CD4-positive, CD25-positive, alpha-beta regulatory T cell (primary cell): ENCODE measurements at regions not wholly inside any gene's neighbourhood (a gene's known extent, or its start where the extent isn't known, plus 50 kb on each side); places are given as distances from the start of the nearest gene placed in this dataset.
"Not testable (repeated sequence)": the region's sequence is repeated elsewhere in the genome, so short reads cannot be mapped to it uniquely, and the experiment has no call there.

Source experiments
- ATAC-seq, 2 donors: fragments of 150-1000 bp; cut with Tn5 transposase; one replicate each; pipeline ENCODE4 v1.10.0; 2021; ENCODE audit warnings: low read depth in 2 of 2, moderate number of reproducible peaks in 2 of 2, moderate library complexity in 1 of 2
- DNase-seq, 3 donors: peaks; one replicate each; pipeline versions ENCODE4 v3.0.0 to v3.0.0-alpha.2; 2012 to 2022; ENCODE audit warnings: mixed read lengths in 1 of 3
- H3K27ac ChIP-seq: one replicate; pipeline ENCODE4 v1.7.0; 2013; ENCODE audit warnings: mild to moderate bottlenecking, low read length; ENCODE audit not compliant: insufficient read depth, poor library complexity, severe bottlenecking
- H3K27me3 ChIP-seq: one replicate; pipeline ENCODE4 v1.7.0; 2013; ENCODE audit warnings: low read length; ENCODE audit not compliant: control insufficient read depth, insufficient read depth
- H3K36me3 ChIP-seq: one replicate; pipeline ENCODE4 v1.7.0; 2013; ENCODE audit warnings: mild to moderate bottlenecking, low read length, moderate library complexity; ENCODE audit not compliant: control insufficient read depth, insufficient read depth
- H3K4me1 ChIP-seq: 2 replicates; pipeline ENCODE4 v1.7.0; 2013; ENCODE audit warnings: mild to moderate bottlenecking, low read length; ENCODE audit not compliant: insufficient read depth, control insufficient read depth, poor library complexity, severe bottlenecking
- H3K4me3 ChIP-seq: one replicate; pipeline ENCODE4 v1.7.0; 2013; ENCODE audit warnings: low read depth, mild to moderate bottlenecking, low read length, moderate library complexity
- H3K9me3 ChIP-seq, 2 experiments: 1 replicate in 1 of 2; 2 replicates in 1 of 2; pipeline ENCODE4 v1.7.0; 2013; ENCODE audit warnings: low read length in 2 of 2, mild to moderate bottlenecking in 1 of 2, moderate library complexity in 1 of 2; ENCODE audit not compliant: control insufficient read depth in 2 of 2
- H3K27ac Mint-ChIP-seq, 3 donors: one replicate each; pipeline ENCODE4 v1.8.0; 2020 to 2022; ENCODE audit warnings: mild to moderate bottlenecking in 3 of 3, mixed read lengths in 3 of 3, moderate library complexity in 2 of 3
- H3K27me3 Mint-ChIP-seq: one replicate; pipeline ENCODE4 v1.8.0; 2022; ENCODE audit warnings: mild to moderate bottlenecking, mixed read lengths
- H3K36me3 Mint-ChIP-seq: one replicate; pipeline ENCODE4 v1.8.0; 2020; ENCODE audit warnings: mixed read lengths
- H3K4me1 Mint-ChIP-seq, 4 donors: one replicate each; pipeline ENCODE4 v1.8.0; 2020 to 2022; ENCODE audit warnings: mixed read lengths in 4 of 4, mild to moderate bottlenecking in 1 of 4
- H3K4me3 Mint-ChIP-seq, 4 donors: one replicate each; pipeline ENCODE4 v1.8.0; 2020 to 2022; ENCODE audit warnings: mild to moderate bottlenecking in 4 of 4, mixed read lengths in 4 of 4, moderate library complexity in 3 of 4
- H3K9me3 Mint-ChIP-seq, 7 donors: one replicate each; pipeline ENCODE4 v1.8.0; 2020 to 2022; ENCODE audit warnings: mixed read lengths in 7 of 7, mild to moderate bottlenecking in 3 of 7, moderate library complexity in 2 of 7

DNA sequence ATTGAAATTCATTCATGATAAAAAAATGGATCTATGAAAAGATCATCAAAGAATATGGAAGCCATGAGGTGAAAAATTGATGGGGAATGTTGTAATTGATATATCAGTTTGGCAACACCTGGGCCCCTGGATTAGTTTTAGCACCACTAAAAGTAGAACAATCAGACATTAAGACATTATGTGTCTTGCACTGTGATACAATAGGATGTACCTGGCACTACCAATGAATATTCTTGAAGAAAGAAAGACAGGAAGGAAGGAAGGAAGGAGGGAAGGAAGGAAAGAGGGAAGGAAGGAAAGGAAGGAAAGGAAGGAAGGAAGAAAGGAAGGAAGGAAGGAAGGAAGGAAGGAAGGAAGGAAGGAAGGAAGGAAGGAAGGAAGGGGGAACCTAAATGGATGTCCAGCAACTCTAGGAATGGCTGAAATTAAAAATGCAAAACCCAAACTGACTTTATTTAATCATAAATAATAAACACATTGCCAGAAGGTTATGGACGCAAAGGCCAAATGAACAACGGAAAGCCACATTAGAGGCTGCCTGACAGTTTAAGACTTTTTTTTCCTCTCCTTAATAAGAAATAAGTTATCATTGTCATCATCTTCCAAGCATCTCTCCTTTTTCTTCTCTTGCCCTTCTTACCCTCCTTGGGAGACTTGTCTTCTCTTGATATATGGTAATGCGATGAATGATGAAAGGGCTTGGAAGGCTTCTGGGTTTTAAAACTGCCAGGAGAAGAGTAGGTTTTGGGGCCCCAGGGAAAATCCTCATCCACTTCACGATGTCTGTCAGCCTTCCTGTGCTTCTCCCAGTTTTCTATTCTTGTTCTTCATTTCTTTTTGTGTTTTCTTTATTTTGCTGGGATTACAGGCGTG lies 224.4 kb downstream of the EXOC5 start:
- H3K4me3 Mint-ChIP-seq, H3K27me3 ChIP-seq, H3K9me3 ChIP-seq, H3K27ac ChIP-seq, H3K4me1 ChIP-seq, H3K4me3 ChIP-seq, DNase-seq, H3K27ac Mint-ChIP-seq, ATAC-seq, H3K36me3 Mint-ChIP-seq, H3K9me3 Mint-ChIP-seq, H3K36me3 ChIP-seq, H3K4me1 Mint-ChIP-seq, H3K27me3 Mint-ChIP-seq: not testable (repeated sequence)

DNA sequence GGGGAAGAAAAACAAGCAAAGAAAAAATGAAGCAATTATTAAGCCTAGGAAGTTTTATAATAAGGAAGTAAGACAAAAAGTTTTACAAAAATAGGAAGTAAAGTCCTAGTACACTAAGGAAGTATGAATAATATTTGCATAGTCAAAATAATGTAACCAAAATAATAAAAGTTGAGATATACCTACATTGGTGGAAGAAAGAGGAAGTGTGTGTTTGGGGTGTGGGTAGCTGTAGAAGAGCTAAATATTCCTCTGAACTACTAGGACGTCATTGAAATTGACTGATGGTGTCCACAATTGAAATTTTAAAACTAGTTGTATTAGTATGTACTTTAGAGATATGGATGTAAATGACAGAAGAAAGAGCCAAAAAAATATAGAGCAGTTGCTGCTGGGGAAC lies 228.4 kb upstream of the OTX2 start:
- Histone ChIP-seq H3K4me3 (no peak overlapping the region), H3K4me1 (no peaks in the 10 kb centered on the region), H3K9me3 (no peaks in the 10 kb centered on the region), H3K27me3 (peaks cover 1% of the 10 kb centered on the region), H3K36me3 (no peaks in the 10 kb centered on the region), H3K27ac (no peak overlapping the region)
- DNase-seq (no peak), ATAC-seq (no peak)
- no peak overlapping the region for H3K27ac Mint-ChIP-seq
- no peak overlapping the region for H3K4me3 Mint-ChIP-seq
- H3K36me3 Mint-ChIP-seq: no peaks in the 10 kb centered on the region
- no peaks in the 10 kb centered on the region for H3K4me1 Mint-ChIP-seq
- H3K9me3 Mint-ChIP-seq: peaks cover 0 to 4% (median 0%) of the 10 kb centered on the region in 7 donors
- H3K27me3 Mint-ChIP-seq: peaks cover 10% of the 10 kb centered on the region

DNA sequence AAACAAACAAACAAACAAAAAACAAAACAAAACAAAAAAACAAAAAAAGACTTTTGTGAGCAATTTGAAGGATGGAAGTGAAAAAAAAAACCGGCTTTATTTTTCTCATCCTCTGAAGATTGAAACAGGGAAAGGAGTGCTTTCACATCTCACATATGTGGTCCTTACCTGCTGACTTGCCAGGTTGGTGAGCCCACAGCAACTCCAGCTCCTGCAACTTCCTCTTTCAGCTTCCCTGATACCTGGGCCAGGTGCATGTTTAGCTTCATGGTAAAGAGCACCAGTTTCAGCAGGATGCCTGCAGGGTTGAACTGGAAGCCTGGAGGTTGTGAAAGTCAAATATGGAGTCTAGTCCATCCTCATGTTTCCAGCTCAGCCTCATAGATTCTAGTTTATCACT lies 221.2 kb upstream of the OTX2 start:
- H3K27ac ChIP-seq: no peak overlapping the region
- ATAC-seq (no peak), DNase-seq (no peak)
- peaks cover 0 to 10% (median 4%) of the 10 kb centered on the region in 7 donors for H3K9me3 Mint-ChIP-seq
- H3K27ac Mint-ChIP-seq: no peak overlapping the region
- peaks cover 0 to 2% of the 10 kb centered on the region in 2 experiments for H3K9me3 ChIP-seq
- no peak overlapping the region for H3K4me3 Mint-ChIP-seq
- H3K4me1 Mint-ChIP-seq: no peaks in the 10 kb centered on the region
- no peaks in the 10 kb centered on the region for H3K27me3 Mint-ChIP-seq
- no peaks in the 10 kb centered on the region for H3K4me1 ChIP-seq
- no peaks in the 10 kb centered on the region for H3K36me3 Mint-ChIP-seq
- H3K36me3 ChIP-seq: no peaks in the 10 kb centered on the region
- H3K27me3 ChIP-seq: peaks cover 4% of the 10 kb centered on the region
- H3K4me3 ChIP-seq: no peak overlapping the region

DNA sequence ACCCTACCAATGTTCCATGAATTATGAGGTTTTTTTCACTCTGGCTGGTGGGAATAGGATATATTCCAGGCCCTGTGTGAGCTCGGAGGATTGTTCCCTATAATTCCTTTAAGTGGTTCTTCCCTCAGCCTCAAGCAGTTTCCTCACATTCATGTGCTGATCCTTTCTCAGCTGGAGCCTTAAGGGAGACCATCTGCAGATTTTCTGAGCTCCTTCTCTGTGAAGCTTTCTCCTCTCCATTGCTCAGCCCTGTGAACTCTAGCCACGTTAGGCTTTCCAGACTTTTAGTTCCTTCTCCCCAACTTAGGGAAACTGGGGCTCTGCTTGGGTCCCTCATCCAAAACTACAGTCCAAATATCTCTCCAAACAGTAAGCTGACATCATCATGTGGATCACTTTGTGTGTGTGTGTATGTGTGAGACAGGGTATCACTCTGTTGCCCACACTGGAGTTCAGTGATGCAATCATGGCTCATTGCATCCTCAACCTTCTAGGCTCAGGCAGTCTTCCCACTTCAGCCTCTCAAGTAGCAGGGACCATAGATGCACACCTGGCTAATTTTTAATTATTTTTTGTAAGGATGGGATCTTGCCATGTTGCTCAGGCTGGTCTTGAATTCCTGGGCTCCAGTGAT lies 219.5 kb upstream of the OTX2 start:
- Mint-ChIP-seq H3K27me3 (no peaks in the 10 kb centered on the region), H3K36me3 (no peaks in the 10 kb centered on the region), H3K9me3 (peaks cover 0 to 12% (median 4%) of the 10 kb centered on the region in 7 donors), H3K27ac (no peak overlapping the region), H3K4me1 (no peaks in the 10 kb centered on the region), H3K4me3 (no peak overlapping the region)
- Histone ChIP-seq H3K4me3 (no peak overlapping the region), H3K36me3 (no peaks in the 10 kb centered on the region), H3K27ac (no peak overlapping the region), H3K27me3 (peaks cover 4% of the 10 kb centered on the region), H3K9me3 (peaks cover 0 to 2% of the 10 kb centered on the region in 2 experiments), H3K4me1 (no peaks in the 10 kb centered on the region)
- ATAC-seq (no peak), DNase-seq (no peak)

DNA sequence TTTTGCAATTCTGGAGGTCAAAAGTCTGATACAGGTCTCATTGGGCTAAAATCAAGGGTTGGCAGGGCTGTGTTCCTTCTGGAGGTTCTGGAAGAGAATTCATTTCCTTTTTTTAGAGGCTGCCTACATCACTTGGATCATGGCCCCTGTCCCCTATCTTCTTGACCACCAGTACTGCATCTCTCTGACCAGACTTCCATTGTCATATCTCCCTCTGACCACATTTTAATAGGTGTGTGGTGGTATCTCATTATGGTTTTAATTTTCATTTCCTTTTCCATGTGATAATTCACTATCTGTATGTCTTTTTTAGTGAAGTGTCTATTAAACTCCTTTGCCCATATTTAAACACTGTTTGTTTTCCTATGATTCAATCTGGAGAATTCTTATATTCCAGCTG lies 215.2 kb upstream of the OTX2 start:
- no peaks in the 10 kb centered on the region for H3K9me3 ChIP-seq
- H3K27ac ChIP-seq: no peak overlapping the region
- Mint-ChIP-seq H3K9me3 (peaks cover 0 to 9% (median 2%) of the 10 kb centered on the region in 7 donors), H3K27ac (no peak overlapping the region), H3K4me3 (no peak overlapping the region), H3K36me3 (no peaks in the 10 kb centered on the region), H3K4me1 (no peaks in the 10 kb centered on the region), H3K27me3 (no peaks in the 10 kb centered on the region)
- H3K4me1 ChIP-seq: no peaks in the 10 kb centered on the region
- no peak overlapping the region for H3K4me3 ChIP-seq
- DNase-seq (no peak), ATAC-seq (no peak)
- peaks cover 2% of the 10 kb centered on the region for H3K27me3 ChIP-seq
- no peaks in the 10 kb centered on the region for H3K36me3 ChIP-seq

DNA sequence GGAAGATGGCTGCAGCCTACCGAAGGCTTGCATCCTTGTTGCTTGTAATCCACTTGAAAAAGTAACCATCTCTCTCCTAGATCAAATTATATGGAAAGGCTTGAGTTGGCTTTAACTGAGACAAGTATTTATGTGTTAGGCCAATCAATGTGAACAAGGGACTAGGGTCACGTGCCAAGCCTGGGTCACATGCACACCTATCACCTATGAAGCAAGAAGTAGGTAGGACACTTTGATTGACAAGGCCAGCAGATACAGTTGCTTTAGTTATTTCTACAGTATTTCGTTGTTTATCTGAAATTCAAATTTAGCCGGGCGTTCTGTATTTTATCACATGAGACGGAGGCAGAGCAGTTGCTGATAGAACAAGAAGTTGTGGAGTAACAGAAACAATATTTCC lies 212.3 kb upstream of the OTX2 start:
- Mint-ChIP-seq H3K4me3 (no peak overlapping the region), H3K4me1 (no peaks in the 10 kb centered on the region), H3K9me3 (peaks cover 0 to 11% (median 0%) of the 10 kb centered on the region in 7 donors), H3K36me3 (no peaks in the 10 kb centered on the region), H3K27ac (no peak overlapping the region), H3K27me3 (no peaks in the 10 kb centered on the region)
- H3K27ac ChIP-seq: no peak overlapping the region
- H3K27me3 ChIP-seq: peaks cover 2% of the 10 kb centered on the region
- H3K9me3 ChIP-seq: no peaks in the 10 kb centered on the region
- H3K4me1 ChIP-seq: no peaks in the 10 kb centered on the region
- no peak overlapping the region for H3K4me3 ChIP-seq
- H3K36me3 ChIP-seq: no peaks in the 10 kb centered on the region
- DNase-seq (no peak), ATAC-seq (no peak)

DNA sequence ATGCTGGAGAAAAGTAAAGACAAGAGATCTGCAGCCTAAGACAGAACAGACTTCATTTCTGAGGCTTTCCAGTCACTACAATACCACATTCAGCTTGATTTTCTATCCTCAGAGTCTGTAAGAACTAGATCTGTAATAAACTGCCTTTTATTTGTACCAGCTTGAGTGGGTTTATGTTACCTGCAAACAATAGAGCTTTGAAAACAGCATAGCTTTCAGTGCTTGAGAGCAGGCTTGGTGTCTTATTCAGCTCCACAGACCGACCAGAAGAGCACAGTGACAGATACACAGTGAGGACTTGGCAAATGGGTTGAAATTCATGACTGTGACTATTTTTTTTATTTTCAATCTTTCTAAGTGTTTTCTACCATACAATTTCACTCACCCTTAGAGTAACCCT lies 207.8 kb upstream of the OTX2 start:
- no peak overlapping the region for H3K27ac Mint-ChIP-seq
- Histone ChIP-seq H3K36me3 (no peaks in the 10 kb centered on the region), H3K4me1 (no peaks in the 10 kb centered on the region), H3K9me3 (no peaks in the 10 kb centered on the region), H3K4me3 (no peak overlapping the region), H3K27ac (no peak overlapping the region), H3K27me3 (peaks cover 2% of the 10 kb centered on the region)
- no peak for ATAC-seq
- H3K4me3 Mint-ChIP-seq: no peak overlapping the region
- H3K36me3 Mint-ChIP-seq: no peaks in the 10 kb centered on the region
- H3K4me1 Mint-ChIP-seq: no peaks in the 10 kb centered on the region
- peaks cover 4% of the 10 kb centered on the region for H3K27me3 Mint-ChIP-seq
- DNase-seq: no peak
- peaks cover 0 to 13% (median 3%) of the 10 kb centered on the region in 7 donors for H3K9me3 Mint-ChIP-seq

DNA sequence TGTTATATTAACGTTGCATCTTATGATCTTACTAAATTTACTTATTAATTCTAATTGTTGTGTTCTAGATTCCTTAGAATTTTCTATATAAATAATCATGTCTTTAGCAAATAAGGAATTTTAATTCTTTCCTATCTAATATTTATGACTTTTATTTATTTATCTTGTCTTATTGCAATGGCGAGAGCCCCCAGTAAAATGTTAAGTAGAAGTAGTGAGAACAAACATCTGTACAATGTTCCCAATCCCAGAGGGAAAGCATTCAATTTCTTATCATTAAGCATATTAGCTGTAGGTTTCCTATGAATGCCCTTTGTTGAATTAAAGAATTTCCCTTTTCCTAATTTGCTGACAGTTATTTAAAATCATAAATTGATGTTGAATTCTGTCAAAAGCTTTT lies 203.7 kb upstream of the OTX2 start:
- peaks cover 4% of the 10 kb centered on the region for H3K27me3 Mint-ChIP-seq
- Histone ChIP-seq H3K36me3 (no peaks in the 10 kb centered on the region), H3K27ac (no peak overlapping the region), H3K4me1 (no peaks in the 10 kb centered on the region), H3K4me3 (no peak overlapping the region), H3K9me3 (no peaks in the 10 kb centered on the region), H3K27me3 (no peaks in the 10 kb centered on the region)
- no peak overlapping the region for H3K27ac Mint-ChIP-seq
- DNase-seq (no peak), ATAC-seq (no peak)
- H3K9me3 Mint-ChIP-seq: peaks cover 0 to 13% (median 3%) of the 10 kb centered on the region in 7 donors
- no peak overlapping the region for H3K4me3 Mint-ChIP-seq
- H3K4me1 Mint-ChIP-seq: no peaks in the 10 kb centered on the region
- H3K36me3 Mint-ChIP-seq: no peaks in the 10 kb centered on the region
